Activated CD4-positive, alpha-beta T cell treated with anti-CD3 and anti-CD28 coated beads, Interleukin-2, amount 50 U/mL, for 48 hours (primary cell): ENCODE measurements at regions not wholly inside any gene's neighbourhood (a gene's known extent, or its start where the extent isn't known, plus 50 kb on each side); places are given as distances from the start of the nearest gene placed in this dataset.
"Not testable (repeated sequence)": the region's sequence is repeated elsewhere in the genome, so short reads cannot be mapped to it uniquely, and the experiment has no call there.

Experiments
- DNase-seq, 2 experiments: peaks; one replicate each; pipeline ENCODE4 v3.0.0-alpha.2; 2020

DNA sequence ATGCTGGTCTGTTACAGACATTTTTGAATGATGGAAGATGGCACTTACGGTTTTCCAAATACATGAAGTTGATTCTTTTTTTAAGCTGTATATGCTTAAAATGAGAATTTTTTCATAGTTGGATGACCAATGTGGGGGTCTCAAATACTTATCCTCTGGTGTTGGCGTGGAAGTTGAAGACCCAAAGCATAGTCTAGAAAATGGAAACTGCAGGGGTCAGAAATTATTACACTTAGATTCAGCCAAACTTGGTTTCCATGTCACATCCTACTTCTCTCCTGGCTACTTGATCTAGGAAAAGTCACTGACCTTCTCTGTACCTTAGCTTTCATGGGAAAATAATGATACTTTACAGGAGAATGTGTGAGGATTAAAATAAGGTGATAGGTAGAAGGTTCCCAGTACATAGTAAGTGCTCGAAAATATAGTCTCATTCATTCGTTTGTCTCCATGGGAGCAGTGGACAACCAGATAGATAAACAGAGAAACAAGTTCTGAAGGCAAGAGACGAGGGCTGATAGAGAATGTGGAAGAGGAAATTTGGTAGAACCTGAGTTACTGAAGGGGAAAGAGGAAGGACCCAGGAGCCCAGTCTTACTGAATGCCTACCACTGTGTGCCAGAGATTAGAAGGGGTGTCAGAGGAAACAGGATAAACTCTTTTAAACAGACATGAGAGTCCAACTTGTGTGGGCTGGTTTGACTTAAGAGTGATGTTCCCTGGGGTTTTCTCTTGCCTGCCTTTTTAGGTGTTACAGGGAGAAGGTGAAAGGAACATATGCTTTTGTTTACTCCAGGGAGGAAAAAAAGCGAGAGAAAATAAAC lies 560.3 kb upstream of the KLF4 start:
- no peak for DNase-seq

DNA sequence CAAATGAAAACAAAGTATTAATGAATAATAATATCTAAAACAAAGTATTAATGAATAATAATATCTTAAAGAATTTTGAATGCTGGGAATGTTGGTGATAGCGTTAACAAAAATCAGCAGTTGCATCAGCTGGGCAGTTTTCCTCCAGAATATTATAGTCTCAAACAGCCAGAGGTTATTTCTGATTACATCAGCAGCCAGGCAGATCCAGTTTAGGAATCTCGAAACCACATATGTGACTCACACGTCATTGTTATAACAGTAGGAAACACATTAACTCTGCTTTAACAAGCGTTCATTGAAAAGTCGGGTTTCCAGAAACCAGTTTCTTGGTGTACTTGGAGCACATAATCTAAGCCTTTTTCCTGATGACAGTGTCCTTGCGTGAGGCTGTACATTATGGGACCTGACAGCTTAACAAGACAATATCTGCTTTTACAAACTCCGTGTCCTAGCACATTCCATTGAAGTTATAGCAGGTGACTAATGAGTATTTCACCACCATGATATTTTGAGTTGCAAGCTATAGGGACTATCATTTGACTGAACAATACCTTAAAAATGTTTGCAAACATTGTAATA lies 559.5 kb upstream of the KLF4 start:
- DNase-seq: no peak

DNA sequence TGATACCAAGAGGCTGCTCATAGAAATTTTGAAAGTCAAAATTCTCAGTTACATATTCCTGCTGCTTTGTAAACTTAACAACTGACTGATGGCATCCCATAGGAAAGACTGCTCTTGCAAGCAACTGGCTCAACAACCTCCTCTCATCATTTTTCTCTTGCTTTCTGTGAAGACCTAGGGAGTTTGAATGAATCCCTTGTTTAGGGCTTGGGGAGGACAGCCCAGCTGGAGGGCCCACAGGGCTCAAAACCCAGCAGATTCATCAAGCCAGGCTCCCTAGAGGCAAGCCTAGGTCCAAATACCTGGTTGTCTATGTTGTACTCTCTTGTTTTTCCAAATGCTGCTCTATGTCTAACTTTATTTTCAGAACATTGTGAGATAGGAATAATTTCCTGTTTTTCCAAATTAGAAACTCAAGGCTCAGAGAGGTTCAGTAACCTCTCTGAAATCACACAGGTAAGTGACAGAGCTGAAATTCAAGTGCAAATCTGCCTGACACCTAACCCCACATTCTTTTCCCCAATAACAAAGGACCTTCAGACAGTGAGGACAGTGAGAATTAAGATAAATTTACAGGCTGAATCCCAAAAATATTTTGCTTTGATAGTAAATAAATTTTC lies 558.9 kb upstream of the KLF4 start:
- no peak for DNase-seq

DNA sequence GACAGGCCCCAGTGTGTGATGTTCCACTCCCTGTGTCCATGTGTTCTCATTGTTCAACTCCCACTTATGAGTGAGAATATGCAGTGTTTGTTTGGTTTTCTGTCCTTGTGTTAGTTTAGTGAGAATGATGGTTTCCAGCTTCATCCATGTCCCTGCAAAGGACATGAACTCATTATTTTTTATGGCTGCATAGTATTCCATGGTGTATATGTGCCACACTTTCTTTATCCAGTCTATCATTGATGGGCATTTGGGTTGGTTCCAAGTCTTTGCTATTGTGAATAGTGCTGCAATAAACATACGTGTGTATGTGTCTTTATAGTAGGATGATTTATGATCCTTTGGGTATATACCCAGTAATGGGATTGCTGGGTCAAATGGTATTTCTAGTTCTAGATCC lies 558.2 kb upstream of the KLF4 start:
- DNase-seq: not testable (repeated sequence)

DNA sequence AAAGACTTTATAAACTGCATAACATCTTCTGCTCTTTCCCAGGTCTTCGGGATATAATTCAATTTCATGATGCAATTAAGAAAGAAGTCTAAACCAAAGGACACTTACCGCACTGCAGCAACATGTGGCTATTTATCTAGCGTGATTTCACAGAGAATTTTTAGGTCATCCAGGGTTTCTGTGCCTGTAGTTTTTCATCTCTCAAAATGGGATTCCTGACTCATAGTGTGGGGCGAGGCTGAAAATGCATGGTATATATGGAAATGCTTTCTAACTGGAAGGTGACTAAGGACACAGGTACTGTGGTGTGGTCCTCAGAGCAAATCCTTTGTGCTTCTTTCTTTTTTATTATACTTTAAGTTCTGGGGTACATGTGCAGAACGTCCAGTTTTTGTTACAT lies 557.7 kb upstream of the KLF4 start:
- no peak for DNase-seq

DNA sequence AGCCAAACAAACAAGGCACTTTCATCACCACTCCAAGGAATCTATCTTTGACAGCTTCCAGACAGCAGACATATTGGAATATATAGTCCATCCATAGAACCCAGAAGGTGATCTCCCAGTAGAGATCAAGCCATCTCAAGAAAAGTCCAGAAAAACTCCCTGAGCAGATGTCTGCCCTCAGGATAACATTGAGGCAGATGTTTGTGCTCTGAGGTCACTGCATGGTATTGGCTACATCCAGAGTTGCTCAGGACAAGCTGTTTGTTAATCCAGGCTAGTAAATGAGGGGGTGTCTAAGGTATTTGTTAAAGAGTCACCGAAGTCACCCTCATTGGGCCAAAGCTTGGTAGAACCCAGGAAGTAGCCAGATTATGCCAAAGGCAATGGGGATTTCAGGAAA lies 556.3 kb upstream of the KLF4 start:
- no peak for DNase-seq

DNA sequence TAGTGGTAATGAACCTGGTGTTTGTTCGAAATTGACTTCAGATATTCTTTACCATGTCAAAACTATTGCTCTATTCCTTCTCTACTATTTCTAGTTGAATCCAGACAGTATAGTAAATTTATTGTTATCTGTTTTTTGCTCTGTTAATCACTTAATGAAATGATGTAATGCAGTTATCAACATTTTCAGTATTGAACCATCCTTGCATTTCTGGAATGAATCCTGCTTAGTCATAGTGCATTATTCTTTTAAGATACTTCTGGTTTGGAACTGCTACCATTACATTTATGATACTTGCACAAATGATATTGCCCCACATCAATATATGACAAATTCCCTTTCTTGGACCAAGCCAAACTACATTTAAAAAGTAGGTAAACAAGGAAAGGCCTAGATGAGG lies 554.0 kb upstream of the KLF4 start:
- no peak for DNase-seq

DNA sequence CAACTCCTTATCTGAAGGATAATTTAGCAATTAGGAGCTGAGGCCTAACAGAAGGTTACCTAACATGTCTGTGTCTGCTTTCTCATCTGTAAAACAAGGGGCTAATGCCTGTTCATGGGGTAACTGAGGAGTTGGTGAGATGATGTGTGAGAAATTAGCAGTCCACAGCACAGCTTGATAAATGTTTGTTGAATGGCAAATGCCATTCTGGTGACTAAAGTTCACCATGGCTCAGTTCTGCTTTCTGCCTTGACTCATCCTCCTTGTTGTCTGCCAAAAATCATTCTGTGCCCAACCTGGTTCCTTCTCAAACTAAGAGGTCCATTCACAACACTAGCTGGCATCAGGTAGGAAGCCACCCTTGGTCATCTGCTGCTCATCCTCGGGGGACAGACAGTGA lies 552.0 kb upstream of the KLF4 start:
- no peak for DNase-seq

DNA sequence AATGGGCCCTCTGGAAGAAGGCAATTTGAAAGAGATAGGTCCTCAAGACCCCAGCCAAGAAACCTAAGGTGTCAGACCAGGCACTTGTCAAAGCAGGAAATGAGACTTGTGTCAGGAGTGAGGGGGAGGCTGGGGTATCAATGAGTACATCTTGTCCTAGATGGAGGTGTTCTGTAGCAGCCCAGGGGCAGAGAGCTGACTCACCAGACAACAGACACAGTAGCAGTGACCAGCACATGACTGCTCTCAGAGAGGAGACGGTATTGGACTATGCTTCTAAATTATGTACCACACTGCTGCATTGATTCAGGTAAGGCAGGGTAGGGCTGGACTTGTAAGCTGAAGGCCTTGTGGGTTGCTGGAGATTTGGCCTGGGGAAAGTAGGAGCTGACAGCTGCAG lies 551.2 kb upstream of the KLF4 start:
- no peak for DNase-seq

DNA sequence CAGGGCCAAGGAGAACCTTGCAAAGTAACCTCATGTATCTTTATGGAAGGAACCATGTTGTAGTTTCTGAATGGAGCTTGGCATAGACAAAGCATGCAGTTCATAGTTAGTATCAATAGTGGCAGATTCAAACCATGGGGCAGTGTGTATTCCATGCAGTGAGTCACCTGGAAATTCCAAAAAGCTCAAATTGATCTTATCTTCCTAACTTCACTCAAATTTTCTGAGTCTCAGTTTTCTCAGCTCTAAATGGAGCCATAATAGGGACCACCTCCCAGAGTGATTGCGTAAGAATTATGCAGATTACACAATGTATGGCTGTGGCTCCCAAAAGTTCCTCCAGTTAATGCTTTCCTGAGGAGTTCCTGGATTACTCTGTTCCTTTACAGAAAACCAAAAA lies 549.9 kb upstream of the KLF4 start:
- DNase-seq: no peak

DNA sequence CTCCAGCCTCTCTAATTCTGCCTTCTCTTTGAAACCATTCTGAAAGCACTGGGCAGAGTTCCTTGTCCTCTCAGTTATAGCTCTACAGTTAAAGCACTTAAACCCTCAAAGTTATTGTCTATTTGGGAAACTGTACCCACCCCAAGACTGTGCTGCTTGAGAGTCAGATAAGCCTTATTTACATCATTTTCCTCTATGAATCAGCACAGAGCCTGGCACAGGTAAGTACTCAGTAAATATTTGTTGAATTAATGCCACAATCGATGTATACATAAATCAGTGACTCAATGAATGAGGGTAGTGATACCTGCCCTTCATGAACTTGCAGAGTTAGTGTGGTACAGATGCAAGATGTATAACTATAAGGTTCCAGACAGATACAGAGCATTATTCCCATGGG lies 549.4 kb upstream of the KLF4 start:
- no peak for DNase-seq

DNA sequence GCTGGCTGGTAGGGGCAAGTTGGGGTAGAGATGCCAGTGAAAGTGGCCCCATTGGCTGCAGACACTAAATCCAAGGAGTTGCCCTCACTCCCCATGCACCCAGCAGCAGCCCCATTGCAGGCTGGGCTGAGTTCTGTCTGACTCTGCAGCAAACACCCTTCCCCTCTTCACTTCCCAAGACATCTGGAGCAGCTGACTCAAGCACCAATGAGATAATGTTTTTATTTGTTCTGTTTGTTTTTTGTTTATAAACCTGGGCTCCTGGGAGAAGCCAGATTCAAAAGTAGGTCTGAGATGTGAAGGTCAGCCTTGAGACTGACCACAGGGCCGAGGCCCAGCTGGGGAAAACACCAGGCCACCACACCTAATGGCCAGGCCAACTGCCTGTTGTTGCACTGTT lies 545.9 kb upstream of the KLF4 start:
- DNase-seq: no peak

DNA sequence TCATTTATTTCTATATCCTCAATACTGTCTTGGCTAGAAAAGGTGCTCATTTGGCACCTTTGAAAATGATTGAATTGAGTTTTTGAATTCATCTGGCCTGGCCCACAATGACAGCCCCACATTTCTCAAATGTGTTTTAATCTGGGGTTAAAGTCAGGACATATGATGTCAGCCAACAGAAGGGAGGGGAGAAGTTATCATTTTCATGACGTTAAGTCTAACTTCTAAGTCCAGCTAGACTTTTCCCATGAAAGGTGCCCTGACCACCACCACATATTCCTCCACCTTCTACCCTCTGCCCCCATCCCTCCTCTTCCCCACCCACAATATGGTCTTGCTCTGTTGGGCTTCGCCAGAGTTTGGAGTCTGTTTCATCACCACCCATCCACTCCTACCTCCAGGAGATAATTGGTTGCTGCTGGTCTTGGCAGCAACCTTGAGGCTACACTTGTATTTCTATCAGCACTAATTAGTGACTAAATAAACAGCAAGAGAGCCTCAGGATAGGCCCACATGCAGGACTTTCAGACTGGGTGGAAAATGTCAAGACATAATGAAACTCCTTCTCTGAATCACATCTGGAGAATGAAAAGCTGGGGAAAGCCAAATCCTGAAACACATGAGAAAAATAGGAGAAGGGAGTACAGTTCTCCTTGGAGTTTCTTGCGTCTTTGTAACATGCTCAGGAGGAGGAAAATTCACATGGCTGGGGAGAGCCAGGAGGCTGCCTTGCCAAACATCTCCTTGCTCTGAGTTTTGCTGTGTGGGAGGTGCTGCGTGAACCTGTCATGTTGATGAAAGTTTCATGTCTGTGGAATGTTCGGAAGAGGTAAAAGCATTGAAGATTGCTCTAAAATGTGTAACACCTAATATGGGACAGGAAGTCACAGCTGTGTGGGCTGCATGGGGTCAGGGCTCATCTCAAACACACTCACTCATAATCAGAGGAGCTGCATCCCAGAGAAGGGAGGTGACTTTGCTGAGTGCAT lies 544.7 kb upstream of the KLF4 start:
- DNase-seq: no peak

DNA sequence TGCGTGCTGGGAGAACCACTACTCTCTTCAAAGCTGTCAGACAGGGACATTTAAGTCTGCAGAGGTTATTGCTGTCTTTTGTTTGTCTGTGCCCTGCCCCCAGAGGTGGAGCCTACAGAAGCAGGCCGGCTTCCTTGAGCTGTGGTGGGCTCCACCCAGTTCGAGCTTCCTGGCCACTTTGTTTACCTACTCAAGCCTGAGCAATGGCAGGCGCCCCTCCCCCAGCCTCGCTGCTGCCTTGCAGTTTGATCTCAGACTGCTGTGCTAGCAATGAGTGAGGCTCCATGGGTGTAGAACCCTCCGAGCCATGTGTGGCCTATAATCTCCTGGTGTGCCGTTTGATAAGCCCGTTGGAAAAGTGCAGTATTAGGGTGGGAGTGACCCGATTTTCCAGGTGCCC lies 542.5 kb upstream of the KLF4 start:
- not testable (repeated sequence) for DNase-seq

DNA sequence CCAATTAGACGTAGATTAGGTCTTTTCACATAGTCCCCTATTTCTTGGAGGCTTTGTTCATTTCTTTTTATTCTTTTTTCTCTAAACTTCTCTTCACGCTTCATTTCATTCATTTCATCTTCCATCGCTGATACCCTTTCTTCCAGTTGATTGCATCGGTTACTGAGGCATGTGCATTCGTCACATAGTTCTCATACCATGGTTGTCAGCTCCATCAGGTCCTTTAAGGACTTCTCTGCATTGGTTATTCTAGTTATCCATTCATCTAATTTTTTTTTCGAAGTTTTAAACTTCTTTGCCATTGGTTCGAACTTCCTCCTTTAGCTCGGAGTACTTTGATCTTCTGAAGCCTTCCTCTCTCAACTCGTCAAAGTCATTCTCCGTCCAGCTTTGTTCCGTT lies 541.7 kb upstream of the KLF4 start:
- not testable (repeated sequence) for DNase-seq

DNA sequence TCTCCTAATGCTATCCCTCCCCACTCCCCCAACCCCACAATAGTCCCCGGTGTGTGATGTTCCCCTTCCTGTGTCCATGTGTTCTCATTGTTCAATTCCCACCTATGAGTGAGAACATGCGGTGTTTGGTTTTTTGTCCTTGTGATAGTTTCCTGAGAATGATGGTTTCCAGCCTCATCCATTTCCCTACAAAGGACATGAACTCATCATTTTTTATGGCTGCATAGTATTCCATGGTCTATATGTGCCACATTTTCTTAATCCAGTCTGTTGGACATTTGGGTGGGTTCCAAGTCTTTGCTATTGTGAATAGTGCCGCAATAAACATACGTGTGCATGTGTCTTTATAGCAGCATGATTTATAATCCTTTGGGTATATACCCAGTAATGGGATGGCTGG lies 537.1 kb upstream of the KLF4 start:
- DNase-seq: not testable (repeated sequence)

DNA sequence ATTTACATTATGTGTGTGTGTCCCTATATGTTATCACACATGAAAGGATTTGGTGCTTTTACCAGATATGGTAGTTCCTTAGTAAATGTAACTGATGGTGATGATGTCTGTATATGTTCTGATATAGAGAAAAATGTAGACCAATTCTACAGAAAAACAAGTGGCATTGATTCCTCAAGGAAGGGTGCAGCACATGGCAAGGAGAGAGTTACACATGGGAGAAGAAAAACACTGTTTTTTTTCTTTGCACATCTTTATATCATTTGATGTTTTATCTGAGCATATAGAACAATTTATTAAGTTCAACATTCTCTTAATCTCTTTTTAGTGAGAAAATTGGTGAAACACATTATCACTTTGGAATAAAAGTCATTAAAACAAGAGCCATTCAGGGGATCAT lies 535.0 kb upstream of the KLF4 start:
- DNase-seq: no peak

DNA sequence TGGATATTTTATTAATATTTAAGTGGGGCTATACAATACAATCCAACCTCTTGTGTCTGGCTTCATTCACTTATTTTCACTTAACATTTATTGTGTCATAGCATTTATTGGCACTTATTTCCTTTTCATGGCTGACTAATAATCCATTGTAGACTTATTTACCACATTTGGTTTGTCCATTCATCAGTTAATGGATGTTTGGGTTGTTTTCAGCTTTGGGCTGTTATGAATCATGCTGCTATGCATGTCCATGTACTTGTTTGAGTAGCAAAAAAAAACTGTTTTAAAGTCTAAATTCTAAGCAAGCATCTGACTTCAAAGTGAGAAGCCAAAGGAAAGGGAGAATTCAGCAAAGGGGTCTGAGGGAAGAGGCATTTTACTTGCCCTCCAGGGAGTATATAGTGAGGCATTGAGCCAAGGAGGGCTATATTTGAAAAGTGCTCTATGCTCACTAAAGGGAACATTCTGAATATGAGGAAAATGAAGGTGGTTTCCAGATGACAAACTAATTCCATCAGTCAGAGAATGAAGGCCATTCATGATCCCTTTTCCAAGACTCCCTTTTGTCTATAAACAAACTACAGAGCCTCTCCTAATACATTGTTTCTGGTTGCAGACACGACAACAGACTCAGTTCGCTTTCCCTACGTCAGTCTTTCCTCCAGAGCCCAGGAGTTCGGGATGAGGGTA lies 532.8 kb upstream of the KLF4 start:
- DNase-seq: no peak

DNA sequence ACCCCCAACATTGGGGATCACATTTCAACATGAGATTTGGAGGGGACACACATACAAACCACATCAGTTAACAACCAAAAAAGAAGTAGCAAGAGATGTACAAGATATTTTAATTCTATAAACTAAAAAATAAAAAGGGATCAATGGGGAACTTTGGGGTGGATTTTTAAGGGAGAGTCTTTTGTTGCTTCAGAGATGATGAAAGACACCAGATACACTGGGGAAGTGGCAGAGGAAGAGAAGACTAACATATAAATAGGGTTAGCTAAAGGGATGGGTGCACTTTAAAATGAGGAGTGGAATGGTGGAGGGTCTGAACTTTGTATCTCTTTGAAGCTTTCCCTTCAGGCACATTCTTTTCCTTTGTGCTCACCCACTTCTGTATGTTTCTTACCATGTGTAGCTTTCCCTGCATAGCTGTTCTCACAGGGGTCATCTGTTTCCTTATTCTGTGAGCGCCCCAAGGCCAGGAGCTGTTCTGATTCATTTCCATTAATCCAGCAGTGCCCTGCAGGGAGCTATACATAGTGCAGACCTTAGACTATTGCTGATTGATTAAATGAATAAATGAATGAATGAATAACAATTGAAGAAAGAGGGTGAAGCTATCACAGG lies 531.6 kb upstream of the KLF4 start:
- no peak for DNase-seq

DNA sequence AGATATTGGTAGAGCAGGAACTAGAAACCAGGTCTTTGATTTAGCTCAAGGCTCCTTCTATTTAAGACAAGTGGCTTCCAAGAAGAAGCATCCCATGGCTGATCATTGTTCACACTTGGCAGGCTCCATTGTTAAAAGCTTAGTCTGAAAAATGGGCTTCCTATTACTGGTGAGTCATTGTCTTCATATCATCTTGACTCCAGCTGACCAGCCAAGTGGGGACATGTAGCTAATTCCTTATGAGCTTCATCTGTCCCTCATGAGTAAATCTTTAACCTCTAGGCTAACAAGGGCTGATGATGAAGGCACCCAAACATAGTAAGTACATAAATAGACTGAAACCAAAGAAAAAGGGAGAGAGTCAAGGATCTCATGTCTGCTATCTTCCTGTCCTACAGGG lies 530.3 kb upstream of the KLF4 start:
- DNase-seq: no peak

DNA sequence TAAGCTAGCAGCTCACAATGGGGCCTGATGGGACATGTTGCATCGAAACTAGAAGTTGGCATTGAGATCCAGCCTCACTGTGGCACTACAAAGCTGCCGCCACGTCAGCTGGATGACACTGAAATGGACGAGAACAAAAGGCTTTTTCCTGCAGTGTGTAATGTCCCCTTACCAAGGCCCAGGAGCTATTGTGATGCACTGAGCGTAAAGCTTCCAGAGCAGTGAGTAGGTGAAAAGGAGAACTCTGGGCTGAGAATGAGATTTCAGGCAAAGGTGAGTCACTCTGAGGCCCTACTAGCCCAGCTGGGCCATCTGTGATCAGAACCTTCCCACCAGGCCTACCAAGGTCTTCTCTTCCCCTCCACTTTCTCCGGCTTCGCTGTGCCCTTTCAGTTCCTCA lies 528.1 kb upstream of the KLF4 start:
- no peak for DNase-seq

DNA sequence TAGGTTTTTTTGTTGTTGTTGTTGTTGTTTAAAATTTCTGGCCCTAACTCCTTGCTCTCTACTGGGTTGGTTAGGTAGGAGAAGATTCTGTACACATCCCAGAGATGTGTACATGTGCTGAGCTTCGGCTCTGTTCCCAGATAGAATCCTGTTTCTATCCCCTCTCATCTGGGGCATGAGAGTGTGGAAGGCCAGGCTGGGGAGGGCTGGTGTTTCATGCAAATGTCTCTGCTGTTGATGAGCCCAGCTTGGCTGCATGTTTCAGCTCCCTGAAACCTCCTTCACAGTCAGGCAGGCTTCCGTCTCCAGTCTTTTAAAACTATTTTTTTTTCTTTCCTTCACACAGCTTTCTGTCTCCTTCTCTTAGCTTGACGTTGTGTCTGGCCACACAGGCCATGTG lies 526.9 kb upstream of the KLF4 start:
- DNase-seq: no peak
